Breast epithelium (tissue), 4 donors: ENCODE measurements at regions not wholly inside any gene's neighbourhood (a gene's known extent, or its start where the extent isn't known, plus 50 kb on each side); places are given as distances from the start of the nearest gene placed in this dataset.

ENCODE experiments used
- DNase-seq, 2 donors: peaks; one replicate each; pipeline ENCODE4 v3.0.0-alpha.2; 2019; ENCODE audit warnings: low spot score in 2 of 2
- H3K27ac ChIP-seq, 2 donors: fragments of 200-600 bp; sonication (generic) in 1 of 2; one replicate each; pipeline ENCODE4 v1.5.1; 2016 to 2019; ENCODE audit warnings: mild to moderate bottlenecking in 1 of 2
- H3K27me3 ChIP-seq, 2 donors: fragments of 200-600 bp; sonication (generic) in 1 of 2; one replicate each; pipeline versions ENCODE4 v1.5.1 to v1.6.0; 2017 to 2019; ENCODE audit warnings: control low read depth in 1 of 2, mild to moderate bottlenecking in 1 of 2
- H3K36me3 ChIP-seq: fragments of 200-600 bp; one replicate; pipeline ENCODE4 v1.5.1; 2019
- H3K4me1 ChIP-seq, 2 donors: fragments of 200-600 bp; sonication (generic); one replicate each; pipeline ENCODE4 v1.5.1; 2016 to 2019; ENCODE audit warnings: control low read depth in 1 of 2
- H3K4me3 ChIP-seq, 3 donors: fragments of 200-600 bp; sonication (generic); 1 replicate in 2 of 3; 2 replicates in 1 of 3; pipeline ENCODE4 v1.5.1; 2016 to 2019; ENCODE audit warnings: mild to moderate bottlenecking in 3 of 3, moderate library complexity in 2 of 3
- H3K9me3 ChIP-seq, 2 donors: fragments of 200-600 bp; sonication (generic) in 1 of 2; one replicate each; pipeline ENCODE4 v1.5.1; 2016 to 2019; ENCODE audit warnings: control low read depth in 1 of 2
- CTCF ChIP-seq, 3 donors: fragments of 450-650 bp; IDR thresholded peaks; one replicate each; pipeline ENCODE4 v1.5.1; 2016 to 2017; ENCODE audit warnings: antibody characterized with exemption in 3 of 3, mild to moderate bottlenecking in 3 of 3, moderate library complexity in 3 of 3
- POLR2A ChIP-seq: fragments of 450-650 bp; IDR thresholded peaks from one replicate; pipeline ENCODE4 v1.6.1; 2016; ENCODE audit warnings: antibody characterized with exemption, mild to moderate bottlenecking, moderate library complexity
- POLR2AphosphoS5 ChIP-seq, 3 donors: sonication (generic); formaldehyde crosslinking; IDR thresholded peaks; one replicate each; pipeline ENCODE4 v1.6.1; 2017; ENCODE audit warnings: antibody characterized with exemption in 3 of 3
- intact Hi-C: fragments of 100-400 bp; cut with DNase I; formaldehyde crosslinking; loops from one replicate; pipeline ENCODE4 v1.15.1; 2023; ENCODE audit warnings: low total_unique reads

DNA sequence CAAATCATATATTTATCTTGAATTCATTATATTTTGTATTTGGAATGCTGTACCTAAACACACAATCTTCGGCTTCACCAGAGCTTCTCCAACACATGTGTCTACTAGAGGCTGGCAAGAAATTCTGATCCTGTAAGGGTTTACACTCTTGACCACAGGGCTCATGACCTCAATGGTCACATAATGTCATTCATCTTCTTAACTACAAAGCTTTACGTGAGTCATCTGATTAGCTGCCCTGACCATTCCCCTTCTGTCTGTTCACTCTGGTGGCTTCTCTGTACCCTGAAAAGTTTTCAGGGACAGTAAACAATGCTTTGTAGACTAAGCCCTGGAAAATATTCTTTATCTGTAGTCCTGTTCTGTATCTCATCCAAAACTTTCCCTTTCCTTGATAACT is 423.9 kb downstream of the CMPK2 start:
- H3K4me1 ChIP-seq, result no peaks in the 10 kb centered on the region
- DNase-seq, result no peak
- H3K27ac ChIP-seq, result no peak overlapping the region
- intact Hi-C loops, result loop anchor here (5.0 kb wide), 1 partner anchor 336 kb away; no protein-coding TSS in a partner anchor
- H3K36me3 ChIP-seq, result no peaks in the 10 kb centered on the region
- H3K9me3 ChIP-seq, result no peaks in the 10 kb centered on the region
- TF ChIP-seq POLR2AphosphoS5 (IDR thresholded peaks at IDR 0.05) (no peak), POLR2A (no peak), CTCF (IDR thresholded peaks at IDR 0.05) (no peak)
- H3K4me3 ChIP-seq, result no peak overlapping the region
- H3K27me3 ChIP-seq, result no peaks in the 10 kb centered on the region

DNA sequence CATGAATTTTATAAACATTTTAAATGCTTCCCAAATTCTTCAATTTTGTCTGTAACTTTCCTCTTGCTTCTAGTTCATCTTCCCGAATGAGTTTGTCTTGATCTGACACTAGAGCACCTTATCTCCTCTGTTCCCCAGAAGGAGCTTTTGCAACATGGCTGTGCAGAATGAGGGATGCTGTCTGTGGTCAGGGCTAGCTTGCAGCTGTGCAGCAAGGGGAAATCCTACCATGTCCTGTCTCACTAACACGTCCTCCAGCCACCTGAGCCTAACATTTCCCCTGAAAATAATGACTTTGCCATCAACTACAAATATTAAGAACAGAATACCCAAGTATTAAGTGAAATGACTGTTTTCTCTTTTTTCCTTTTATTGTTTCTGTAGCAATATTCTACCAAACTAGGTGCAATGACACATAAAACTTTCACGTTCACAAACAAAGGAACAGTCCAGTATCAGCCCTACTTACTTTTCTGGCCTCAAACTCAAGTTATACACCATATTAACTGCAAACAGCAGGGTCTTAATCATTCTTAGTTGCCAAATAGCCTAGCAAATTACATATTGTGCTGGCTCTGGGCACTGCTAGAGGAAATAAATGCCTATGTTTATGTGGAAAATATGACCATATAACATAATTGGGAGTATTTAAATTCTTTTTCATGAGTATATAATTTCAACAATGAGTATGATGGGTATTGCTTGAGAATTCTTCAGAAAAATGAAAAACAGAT is 423.3 kb downstream of the CMPK2 start:
- intact Hi-C loops, result loop anchor here (5.0 kb wide), 1 partner anchor 335 kb away; no protein-coding TSS in a partner anchor
- H3K4me1 ChIP-seq, result no peaks in the 10 kb centered on the region
- H3K9me3 ChIP-seq, result no peaks in the 10 kb centered on the region
- H3K27me3 ChIP-seq, result no peaks in the 10 kb centered on the region
- no peak for TF ChIP-seq POLR2A
- no peak for TF ChIP-seq CTCF (IDR thresholded peaks at IDR 0.05)
- no peak for TF ChIP-seq POLR2AphosphoS5 (IDR thresholded peaks at IDR 0.05)
- DNase-seq, result no peak
- H3K36me3 ChIP-seq, result no peaks in the 10 kb centered on the region
- H3K27ac ChIP-seq, result no peak overlapping the region
- no peak overlapping the region for H3K4me3 ChIP-seq

DNA sequence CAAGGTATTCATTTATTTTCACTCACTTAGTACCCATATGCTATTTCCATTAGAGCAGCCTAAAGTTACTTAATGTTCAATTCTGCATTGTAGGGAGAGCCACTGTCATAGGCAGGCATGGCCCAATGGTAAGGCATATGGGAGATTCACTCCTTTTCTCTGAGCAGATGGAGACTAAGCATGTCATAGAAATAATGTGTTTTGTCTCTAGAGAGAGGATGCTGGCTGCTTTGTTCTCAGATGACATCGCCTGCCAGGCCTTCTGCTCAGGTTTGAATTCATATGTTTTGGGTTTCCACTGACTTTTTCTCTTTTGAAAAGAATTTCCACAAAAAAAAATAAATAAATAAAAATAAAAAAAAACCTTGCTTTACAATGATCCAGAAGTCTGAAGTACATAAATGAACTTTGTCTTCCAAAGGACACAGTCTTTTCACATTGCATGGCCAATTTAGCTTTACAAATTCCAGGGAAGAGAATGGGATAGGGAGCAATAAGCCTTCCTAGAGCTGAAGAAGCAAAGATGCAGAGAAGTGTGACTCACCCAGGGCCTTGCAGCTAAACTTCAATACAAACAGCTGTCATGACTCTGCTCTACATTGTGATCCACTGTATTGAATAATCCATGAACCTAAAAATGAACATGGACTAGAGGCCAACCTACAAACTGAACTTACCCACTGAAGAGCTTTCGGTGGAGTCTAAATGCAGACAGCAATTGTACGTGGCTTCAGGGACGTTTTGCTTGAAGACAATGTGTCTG is 422.5 kb downstream of the CMPK2 start:
- Histone ChIP-seq H3K4me3 (no peak overlapping the region), H3K27me3 (no peaks in the 10 kb centered on the region), H3K27ac (no peak overlapping the region), H3K4me1 (no peaks in the 10 kb centered on the region), H3K36me3 (no peaks in the 10 kb centered on the region), H3K9me3 (no peaks in the 10 kb centered on the region)
- DNase-seq, result no peak
- intact Hi-C loops, result loop anchor here (5.0 kb wide), 1 partner anchor 334 kb away; no protein-coding TSS in a partner anchor
- TF ChIP-seq POLR2A (no peak), POLR2AphosphoS5 (IDR thresholded peaks at IDR 0.05) (no peak), CTCF (IDR thresholded peaks at IDR 0.05) (no peak)

- no peaks in the 10 kb centered on the region for H3K4me1 ChIP-seq
- intact Hi-C loops, result loop anchor here (5.0 kb wide), 1 partner anchor 333 kb away; no protein-coding TSS in a partner anchor
- no peaks in the 10 kb centered on the region for H3K36me3 ChIP-seq
- no peaks in the 10 kb centered on the region for H3K27me3 ChIP-seq
- H3K27ac ChIP-seq, result no peak overlapping the region
- DNase-seq, result no peak
- no peak overlapping the region for H3K4me3 ChIP-seq
- TF ChIP-seq CTCF (IDR thresholded peaks at IDR 0.05), result no peak
- TF ChIP-seq POLR2A, result no peak
- TF ChIP-seq POLR2AphosphoS5 (IDR thresholded peaks at IDR 0.05), result no peak
- H3K9me3 ChIP-seq, result no peaks in the 10 kb centered on the region
These were observed 421.2 kb downstream of the CMPK2 start for GRCh38 chr2:6444514-6444913.

- intact Hi-C loops, result no loop called here
- H3K36me3 ChIP-seq, result no peaks in the 10 kb centered on the region
- H3K27ac ChIP-seq, result no peak overlapping the region
- H3K4me3 ChIP-seq, result no peak overlapping the region
- DNase-seq, result no peak
- no peaks in the 10 kb centered on the region for H3K27me3 ChIP-seq
- no peaks in the 10 kb centered on the region for H3K4me1 ChIP-seq
- TF ChIP-seq POLR2AphosphoS5 (IDR thresholded peaks at IDR 0.05), result no peak
- TF ChIP-seq POLR2A, result no peak
- no peak for TF ChIP-seq CTCF (IDR thresholded peaks at IDR 0.05)
- no peaks in the 10 kb centered on the region for H3K9me3 ChIP-seq
These were observed 420.6 kb downstream of the CMPK2 start for GRCh38 chr2:6445156-6445555.
